ENCODE measurements at regions not wholly inside any gene's neighbourhood (a gene's known extent, or its start where the extent isn't known, plus 50 kb on each side); places are given as distances from the start of the nearest gene placed in this dataset.

DNA sequence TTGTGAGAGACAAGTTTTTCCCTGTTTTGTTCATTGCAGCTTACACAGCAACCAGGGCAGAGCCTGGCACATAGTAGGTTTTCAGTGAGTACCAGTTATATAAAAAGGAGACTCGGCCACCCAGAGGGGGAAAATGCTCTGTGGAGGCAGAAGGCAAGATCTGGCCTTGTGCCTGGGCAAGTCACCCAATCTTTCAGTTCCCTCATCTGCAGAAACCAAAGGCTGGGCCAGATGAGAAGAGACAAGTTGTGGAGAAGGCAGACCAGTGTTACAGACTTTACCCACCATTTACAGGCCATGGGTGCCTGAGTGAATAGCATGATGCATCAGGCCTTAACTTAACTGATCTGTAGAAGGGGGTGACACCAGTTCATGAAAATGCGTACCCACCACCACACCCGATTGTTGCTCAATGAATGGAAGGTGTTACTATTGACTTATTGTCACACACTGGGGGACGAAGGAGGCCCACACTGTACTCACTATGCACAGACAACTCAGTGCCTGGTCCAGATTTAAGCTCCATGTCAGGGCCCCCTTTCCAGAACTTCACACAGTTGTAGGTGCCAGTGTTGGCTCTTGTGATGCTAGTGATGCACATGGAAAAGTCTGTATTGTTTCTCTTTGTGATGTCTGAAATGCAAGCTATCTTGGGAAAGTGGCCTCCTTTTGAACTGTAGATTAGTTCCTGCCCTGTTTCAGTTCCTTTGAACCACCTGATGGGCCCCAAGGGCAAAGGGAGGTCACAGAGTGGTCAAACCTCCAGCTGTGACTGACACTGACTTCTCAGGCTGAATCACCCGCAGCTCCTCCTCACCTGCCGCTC is 64.3 kb upstream of the SIRPG start:
- ATAC-seq (ENCODE audit: low read depth in 2 of 2), result no peak
- DNase-seq, result no peak
- H3K27ac Mint-ChIP-seq, result peak overlapping the region in 2 of 6 donors; percentile 77 to 81
- peaks cover 6 to 33% (median 15%) of the 10 kb centered on the region in 7 donors for H3K9me3 Mint-ChIP-seq
- peak overlapping the region in 1 of 8 donors; percentile 39 for H3K4me3 Mint-ChIP-seq
- H3K4me1 Mint-ChIP-seq, result peaks cover 0 to 14% (median 0%) of the 10 kb centered on the region in 3 donors
- peaks cover 0 to 17% (median 0%) of the 10 kb centered on the region in 3 donors for H3K27me3 Mint-ChIP-seq
- peaks cover 0 to 19% of the 10 kb centered on the region in 2 donors for H3K36me3 Mint-ChIP-seq

DNA sequence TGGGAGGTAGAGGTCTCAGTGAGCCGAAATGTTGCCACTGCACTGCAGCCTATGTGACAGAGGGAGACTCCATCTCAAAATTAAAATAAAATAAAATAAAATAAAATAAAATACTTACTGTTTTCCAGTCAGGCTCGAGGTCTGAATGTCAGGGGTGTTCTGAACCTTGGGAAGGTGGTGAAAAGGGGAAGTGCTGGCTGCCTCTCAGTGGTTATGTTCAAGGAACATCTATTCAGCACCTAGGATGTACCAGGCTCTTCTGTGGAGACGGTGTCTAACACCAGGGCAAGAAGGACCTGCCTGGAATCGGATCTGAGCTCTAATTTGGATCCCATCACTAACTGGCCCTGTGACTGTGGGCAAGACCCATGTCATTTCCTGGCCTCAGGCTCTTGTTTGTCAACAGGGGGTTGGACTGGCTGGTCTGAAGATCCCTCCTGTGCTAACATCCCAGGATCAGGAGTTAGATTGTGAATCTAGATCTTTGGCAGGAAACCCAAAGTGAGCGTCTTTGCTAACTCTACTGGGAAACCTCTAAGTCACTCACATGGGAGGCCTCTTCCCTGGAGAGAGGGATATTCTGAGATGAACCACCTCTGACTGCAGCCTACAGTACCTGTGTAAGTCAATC is 63.4 kb upstream of the SIRPG start:
- Mint-ChIP-seq H3K4me1 (peaks cover 0 to 14% (median 0%) of the 10 kb centered on the region in 3 donors), H3K9me3 (peaks cover 6 to 33% (median 15%) of the 10 kb centered on the region in 7 donors), H3K27ac (peak overlapping the region in 1 of 6 donors; percentile 26), H3K27me3 (peaks cover 0 to 24% (median 0%) of the 10 kb centered on the region in 3 donors), H3K36me3 (peaks cover 0 to 19% of the 10 kb centered on the region in 2 donors), H3K4me3 (no peak overlapping the region)
- DNase-seq (no peak), ATAC-seq (ENCODE audit: low read depth in 2 of 2) (no peak)

DNA sequence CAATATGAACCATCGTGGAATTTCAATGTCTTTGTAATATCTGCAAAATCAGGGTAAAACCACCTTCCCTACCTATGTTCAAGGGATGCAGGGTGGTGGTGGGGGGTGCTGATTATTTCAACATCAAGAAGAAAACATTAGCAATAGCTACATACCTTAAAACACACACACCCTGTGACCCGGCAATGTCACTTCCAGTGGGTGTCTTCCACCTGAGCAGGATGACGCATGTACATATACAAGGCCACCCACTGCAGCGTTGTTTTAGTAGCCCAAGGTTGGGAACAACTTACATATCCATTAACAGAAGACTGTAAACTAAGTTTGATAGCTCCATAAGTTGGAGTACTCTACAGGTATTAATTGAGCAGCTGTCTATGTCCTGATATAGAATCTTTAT is 62.6 kb upstream of the SIRPG start:
- Mint-ChIP-seq H3K4me1 (peaks cover 0 to 14% (median 0%) of the 10 kb centered on the region in 3 donors), H3K9me3 (peaks cover 6 to 30% (median 15%) of the 10 kb centered on the region in 7 donors), H3K27ac (no peak overlapping the region), H3K27me3 (peaks cover 0 to 30% (median 0%) of the 10 kb centered on the region in 3 donors), H3K36me3 (peaks cover 0 to 19% of the 10 kb centered on the region in 2 donors), H3K4me3 (no peak overlapping the region)
- DNase-seq, result no peak
- ATAC-seq (ENCODE audit: low read depth in 2 of 2), result no peak

DNA sequence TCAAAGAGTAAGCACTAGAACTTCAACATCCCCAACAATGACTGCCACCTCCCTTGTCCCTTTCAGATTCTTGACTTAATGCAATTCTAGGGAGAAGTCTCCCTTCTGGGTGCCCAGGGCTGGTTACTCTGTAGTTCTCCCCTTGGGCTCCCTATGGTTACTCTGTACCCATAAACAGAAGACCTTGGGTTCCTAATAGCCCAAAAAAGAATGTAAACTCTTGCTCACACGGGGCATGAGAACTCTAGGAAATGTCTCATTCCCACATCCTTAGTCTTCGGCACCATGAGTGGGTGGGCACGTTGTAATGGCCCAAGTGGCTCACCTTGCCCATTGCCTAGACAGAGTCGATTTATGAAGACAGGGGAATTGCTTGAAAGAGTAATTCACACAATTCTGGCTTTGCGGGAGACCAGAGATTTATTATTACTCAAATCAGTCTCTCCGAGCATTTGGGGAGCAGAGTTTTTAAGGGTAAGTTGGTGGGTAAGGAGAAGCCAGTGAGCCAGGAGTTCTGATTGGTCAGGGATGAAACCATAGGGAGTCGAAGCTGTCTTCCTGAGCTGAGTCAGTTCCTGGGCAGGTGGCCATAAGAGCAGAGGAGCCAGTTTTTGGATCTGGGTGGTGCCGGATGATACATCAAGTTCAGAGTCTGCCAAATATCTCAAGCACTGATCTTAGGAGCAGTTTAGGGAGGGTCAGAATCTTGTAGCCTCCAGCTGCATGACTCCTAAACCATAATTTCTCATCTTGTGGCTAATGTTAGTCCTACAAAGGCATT is 61.2 kb upstream of the SIRPG start:
- H3K27me3 Mint-ChIP-seq, result peaks cover 4 to 33% (median 4%) of the 10 kb centered on the region in 3 donors
- no peak overlapping the region for H3K4me3 Mint-ChIP-seq
- DNase-seq, result no peak
- peaks cover 3 to 21% (median 7%) of the 10 kb centered on the region in 7 donors for H3K9me3 Mint-ChIP-seq
- H3K27ac Mint-ChIP-seq, result peak overlapping the region in 1 of 6 donors; percentile 48
- ATAC-seq (ENCODE audit: low read depth in 2 of 2), result no peak
- H3K4me1 Mint-ChIP-seq, result peaks cover 0 to 14% (median 0%) of the 10 kb centered on the region in 3 donors
- H3K36me3 Mint-ChIP-seq, result peaks cover 4 to 11% of the 10 kb centered on the region in 2 donors

DNA sequence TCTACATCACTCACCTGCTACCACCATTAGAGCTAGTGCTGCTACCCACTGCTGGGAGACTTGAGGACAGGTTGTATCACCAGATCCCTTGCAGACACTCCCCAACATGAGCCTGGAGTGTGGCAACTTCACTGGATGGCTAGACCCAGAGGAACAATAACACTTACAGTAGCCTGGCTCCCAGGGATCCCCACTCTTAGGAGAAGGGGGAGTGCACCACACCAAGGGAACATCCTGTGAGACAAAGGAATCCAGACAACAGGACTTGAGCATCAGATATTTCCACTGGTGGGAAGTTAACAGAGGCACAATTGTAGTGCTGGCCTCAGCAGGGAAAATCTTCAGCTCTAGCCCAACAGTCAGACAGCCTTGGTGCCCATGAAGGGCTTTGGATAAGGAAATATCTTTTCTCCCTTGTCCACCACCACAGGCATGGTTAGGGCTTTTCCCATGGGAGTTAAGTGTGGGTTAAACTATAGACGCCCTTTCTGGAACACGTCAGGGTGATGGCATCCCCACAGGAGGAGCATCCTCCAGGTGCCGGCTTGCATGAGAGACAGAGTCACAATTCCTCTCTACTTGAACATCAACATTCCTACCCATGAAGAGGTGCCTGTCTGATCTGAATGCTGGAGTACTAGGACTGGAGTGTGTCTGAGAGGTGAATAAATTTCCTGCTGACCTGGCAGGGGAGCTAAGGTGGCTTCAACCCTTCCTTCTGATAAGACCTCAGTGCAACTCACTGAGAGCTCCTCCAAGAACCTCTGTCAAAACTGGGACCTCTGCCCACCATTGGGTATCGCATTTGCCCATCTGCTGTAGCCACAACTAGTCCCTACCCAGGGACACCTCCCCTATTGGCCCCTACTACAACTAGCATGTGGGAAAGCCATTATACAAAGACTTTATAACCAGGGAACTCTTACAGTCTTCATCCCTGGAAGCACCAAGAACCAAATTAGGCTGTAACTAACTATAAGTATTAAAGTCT is 55.4 kb upstream of the SIRPG start:
- Mint-ChIP-seq H3K27me3 (peaks cover 26 to 71% (median 52%) of the 10 kb centered on the region in 3 donors), H3K9me3 (peaks cover 5 to 26% (median 15%) of the 10 kb centered on the region in 7 donors)
- no peak for ATAC-seq (ENCODE audit: low read depth in 2 of 2)

DNA sequence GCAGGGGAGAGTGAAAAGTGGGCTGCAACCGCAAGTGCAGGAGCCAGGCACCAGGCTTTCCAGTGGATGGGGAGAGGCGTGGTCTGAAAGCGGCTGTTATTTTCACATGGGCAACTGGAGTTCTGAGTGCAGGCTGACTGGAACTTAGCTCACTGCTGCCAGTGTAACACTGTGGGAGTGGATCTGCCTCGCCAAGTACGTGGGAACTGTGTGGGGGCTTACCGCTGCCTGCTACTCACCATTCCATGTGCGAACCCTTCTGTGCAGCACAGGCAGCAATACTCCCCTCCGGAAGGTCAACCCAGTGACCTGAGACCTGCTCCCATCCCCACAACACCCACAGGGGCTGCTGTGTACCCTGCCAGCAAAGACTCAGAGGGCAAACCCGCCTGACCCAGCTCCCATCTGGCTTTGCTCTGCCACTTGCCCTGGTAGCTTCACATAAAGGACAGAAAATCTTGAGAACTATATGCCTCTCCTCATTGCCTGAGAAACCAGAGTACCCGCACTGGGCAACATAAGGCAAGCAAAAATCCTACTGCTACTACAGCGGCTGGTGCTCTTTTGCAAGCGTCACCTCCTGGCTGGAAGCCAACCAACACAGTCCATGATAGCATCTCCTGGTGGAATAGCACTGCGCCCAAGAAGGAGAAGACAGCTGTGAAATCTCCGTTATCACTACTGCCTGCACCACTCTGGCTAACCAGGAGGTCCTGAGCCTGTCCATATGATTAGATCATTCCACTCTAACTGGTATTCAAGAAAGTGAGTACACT is 54.4 kb upstream of the SIRPG start:
- DNase-seq, result no peak
- H3K27ac Mint-ChIP-seq, result no peak overlapping the region
- peaks cover 7 to 14% of the 10 kb centered on the region in 2 donors for H3K36me3 Mint-ChIP-seq
- no peak for ATAC-seq (ENCODE audit: low read depth in 2 of 2)
- H3K4me3 Mint-ChIP-seq, result no peak overlapping the region
- peaks cover 0 to 4% (median 3%) of the 10 kb centered on the region in 3 donors for H3K4me1 Mint-ChIP-seq
- H3K27me3 Mint-ChIP-seq, result peaks cover 26 to 75% (median 58%) of the 10 kb centered on the region in 3 donors
- peaks cover 5 to 26% (median 15%) of the 10 kb centered on the region in 7 donors for H3K9me3 Mint-ChIP-seq

More for the DNA sequence above, 55.4 kb upstream of the SIRPG start:
- Mint-ChIP-seq H3K4me1 (peaks cover 0 to 3% (median 2%) of the 10 kb centered on the region in 3 donors), H3K4me3 (no peak overlapping the region), H3K27ac (no peak overlapping the region), H3K36me3 (peaks cover 7 to 14% of the 10 kb centered on the region in 2 donors)
- no peak for DNase-seq

DNA sequence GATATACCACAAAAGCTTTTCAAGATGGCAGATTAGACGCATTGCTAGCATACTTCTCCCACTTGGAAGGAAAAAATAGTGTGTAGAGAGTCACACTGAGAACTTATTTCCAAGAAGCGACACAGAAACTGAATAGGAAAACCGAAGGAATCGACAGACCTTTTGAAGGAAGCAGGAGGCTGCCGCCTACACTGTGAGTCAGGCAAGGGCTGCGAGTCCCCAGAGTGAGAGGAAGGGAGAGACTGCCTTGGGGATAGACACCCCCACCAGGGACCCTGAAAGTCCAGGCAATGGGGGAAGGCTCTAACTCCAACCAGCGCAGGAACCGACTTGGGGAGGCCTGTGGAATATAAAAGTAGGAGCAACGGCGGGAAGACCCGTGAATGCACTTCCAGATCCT is 53.7 kb upstream of the SIRPG start:
- Mint-ChIP-seq H3K36me3 (peaks cover 7 to 14% of the 10 kb centered on the region in 2 donors), H3K4me1 (peaks cover 0 to 4% (median 3%) of the 10 kb centered on the region in 3 donors), H3K27me3 (peaks cover 26 to 75% (median 65%) of the 10 kb centered on the region in 3 donors), H3K4me3 (no peak overlapping the region), H3K9me3 (peaks cover 5 to 26% (median 15%) of the 10 kb centered on the region in 7 donors), H3K27ac (no peak overlapping the region)
- no peak for ATAC-seq (ENCODE audit: low read depth in 2 of 2)
- no peak for DNase-seq

DNA sequence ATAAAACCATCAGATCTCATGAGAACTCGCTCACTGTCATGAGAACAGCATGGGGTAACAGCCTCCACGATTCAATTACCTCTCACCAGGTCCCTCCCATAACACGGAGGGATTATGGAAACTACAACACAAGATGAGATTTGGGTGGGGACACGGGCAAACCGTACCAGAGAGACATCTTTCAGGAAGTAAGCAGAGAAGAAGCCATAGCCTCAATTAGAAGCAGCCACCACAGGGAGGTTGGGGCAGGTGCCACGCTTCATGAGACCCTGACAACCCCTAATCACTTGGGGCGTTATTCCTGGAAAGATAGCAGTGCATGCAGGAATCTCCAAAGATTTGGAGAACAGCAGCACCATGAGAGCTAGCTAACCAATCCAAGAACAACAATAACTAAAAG is 52.9 kb upstream of the SIRPG start:
- Mint-ChIP-seq H3K4me1 (peaks cover 0 to 4% (median 3%) of the 10 kb centered on the region in 3 donors), H3K4me3 (no peak overlapping the region), H3K9me3 (peaks cover 2 to 26% (median 15%) of the 10 kb centered on the region in 7 donors), H3K27me3 (peaks cover 26 to 73% (median 69%) of the 10 kb centered on the region in 3 donors), H3K36me3 (peaks cover 7 to 14% of the 10 kb centered on the region in 2 donors), H3K27ac (no peak overlapping the region)
- no peak for DNase-seq
- ATAC-seq (ENCODE audit: low read depth in 2 of 2), result no peak

DNA sequence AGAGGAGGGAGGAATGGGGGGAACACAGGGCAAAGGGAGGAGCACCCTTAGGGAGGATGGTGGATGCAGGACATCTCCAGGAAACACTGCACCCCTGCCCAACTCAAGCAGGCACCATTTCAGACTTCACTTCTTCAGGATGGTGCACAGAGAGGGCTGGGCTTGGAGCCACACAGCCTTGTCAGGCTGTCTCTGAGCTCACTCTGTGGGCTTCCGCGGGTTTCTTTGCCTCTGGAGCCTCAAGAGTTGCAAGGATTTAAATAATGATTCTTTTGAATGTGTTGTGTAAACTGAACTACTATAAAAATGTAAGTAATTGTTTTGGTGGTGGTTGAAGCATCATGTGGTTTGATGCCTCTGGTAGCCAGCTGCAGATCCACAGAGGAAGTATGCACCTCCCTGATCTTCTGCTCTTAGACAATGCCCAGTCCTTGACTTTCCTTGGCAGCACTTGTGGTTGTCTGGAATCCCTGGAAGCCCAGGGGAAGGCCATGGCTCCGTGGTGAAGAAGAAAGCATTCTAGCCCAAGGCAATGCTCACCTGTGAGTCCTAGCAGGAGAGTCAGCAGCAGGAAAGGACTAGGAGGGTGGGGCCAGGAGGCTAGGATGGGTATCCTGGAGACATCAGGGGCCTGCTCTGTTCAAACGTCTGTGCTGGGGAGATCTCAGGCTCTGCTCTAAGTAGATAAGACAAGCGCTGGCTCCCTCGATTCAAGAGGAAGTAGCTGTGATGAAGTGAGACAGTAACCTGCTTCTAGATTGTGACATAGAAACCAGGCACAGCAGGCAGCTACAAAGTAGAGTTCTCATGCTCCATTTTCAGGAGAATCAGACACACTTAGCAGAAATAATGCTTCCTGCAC is 50.2 kb upstream of the SIRPG start:
- H3K4me1 Mint-ChIP-seq, result peaks cover 0 to 4% (median 3%) of the 10 kb centered on the region in 3 donors
- H3K4me3 Mint-ChIP-seq, result no peak overlapping the region
- H3K27ac Mint-ChIP-seq, result peak overlapping the region in 1 of 6 donors; percentile 64
- DNase-seq, result no peak
- peaks cover 15 to 81% (median 55%) of the 10 kb centered on the region in 3 donors for H3K27me3 Mint-ChIP-seq
- ATAC-seq (ENCODE audit: low read depth in 2 of 2), result no peak
- peaks cover 6 to 17% of the 10 kb centered on the region in 2 donors for H3K36me3 Mint-ChIP-seq
- peaks cover 3 to 25% (median 5%) of the 10 kb centered on the region in 7 donors for H3K9me3 Mint-ChIP-seq

Measured in naive B cell (primary cell).